ENCODE measurements at regions not wholly inside any gene's neighbourhood (a gene's known extent, or its start where the extent isn't known, plus 50 kb on each side); places are given as distances from the start of the nearest gene placed in this dataset.

DNA sequence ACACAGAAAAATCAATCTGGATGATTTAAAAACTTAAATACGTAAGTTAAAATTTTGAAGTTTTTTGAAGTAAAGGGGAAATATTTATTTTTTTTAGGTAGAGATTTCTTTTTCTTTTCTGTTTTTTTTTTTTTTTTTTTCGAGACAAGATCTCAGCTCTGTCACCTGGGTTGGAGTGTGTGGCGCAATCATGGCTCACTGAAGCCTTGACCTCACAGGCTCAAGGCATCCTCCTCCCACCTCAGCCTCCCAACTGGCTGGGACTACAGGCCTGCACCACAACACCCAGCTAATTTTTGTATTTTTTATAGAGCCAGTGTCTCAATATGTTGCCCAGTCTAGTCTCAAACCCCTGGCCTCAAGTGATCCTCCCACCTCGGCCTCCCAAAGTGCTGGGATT, 120.4 kb upstream of the CLDN10 start:
- peak; percentile 67 for TF ChIP-seq CEBPB (tag; IDR thresholded peaks at IDR 0.05)
- TF ChIP-seq, protein P1, sequence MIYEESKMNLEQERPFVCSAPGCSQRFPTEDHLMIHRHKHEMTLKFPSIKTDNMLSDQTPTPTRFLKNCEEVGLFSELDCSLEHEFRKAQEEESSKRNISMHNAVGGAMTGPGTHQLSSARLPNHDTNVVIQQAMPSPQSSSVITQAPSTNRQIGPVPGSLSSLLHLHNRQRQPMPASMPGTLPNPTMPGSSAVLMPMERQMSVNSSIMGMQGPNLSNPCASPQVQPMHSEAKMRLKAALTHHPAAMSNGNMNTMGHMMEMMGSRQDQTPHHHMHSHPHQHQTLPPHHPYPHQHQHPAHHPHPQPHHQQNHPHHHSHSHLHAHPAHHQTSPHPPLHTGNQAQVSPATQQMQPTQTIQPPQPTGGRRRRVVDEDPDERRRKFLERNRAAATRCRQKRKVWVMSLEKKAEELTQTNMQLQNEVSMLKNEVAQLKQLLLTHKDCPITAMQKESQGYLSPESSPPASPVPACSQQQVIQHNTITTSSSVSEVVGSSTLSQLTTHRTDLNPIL (CRISPR knock-in tag; IDR thresholded peaks at IDR 0.05) = no peak
- H3K4me1 ChIP-seq (replicated peaks in 1 of 2; ENCODE audit: control insufficient read depth in 2 of 2, insufficient read depth in 2 of 2, low read length in 2 of 2) = no peaks in the 10 kb centered on the region; a peak in 2 of 5 replicates
- no peaks in the 10 kb centered on the region for H3K27me3 ChIP-seq (ENCODE audit: control insufficient read depth in 2 of 2, insufficient read depth in 2 of 2, low read length in 2 of 2)
- H3K4me3 ChIP-seq = no peak overlapping the region
- ATAC-seq (no peak), DNase-seq (ENCODE audit: extremely low read depth in 1 of 4, low spot score in 3 of 4) (no peak), FAIRE-seq (no peak)
- no peaks in the 10 kb centered on the region for H4K20me1 ChIP-seq (replicated peaks; ENCODE audit: control insufficient read depth, insufficient read depth, low read length)
- no peak overlapping the region for H3K4me2 ChIP-seq (ENCODE audit: insufficient read depth, low read length)
- BruUV-seq (replicated peaks) = no TSS peak
- no peak overlapping the region for H3K27ac ChIP-seq (ENCODE audit: extremely low read depth, low read depth, low read length)
- no peaks in the 10 kb centered on the region for H3K9me3 ChIP-seq (replicated peaks; ENCODE audit: control insufficient read depth, insufficient read depth, low read depth, low read length)
- 50% methylated on average over 2 of the region's 4 CpGs for WGBS (ENCODE audit: insufficient coverage, low coverage, missing lambda C conversion rate)
- ChIA-PET CTCF (ENCODE audit: low intra/inter-chr PET ratio) (no interaction called here), POLR2A (interaction anchor here (1.4 kb wide), 1 partner anchor 12 kb away, joined by 3 read pairs; no protein-coding TSS in a partner anchor)
- in situ Hi-C loops (cut with MboI) (no loop called here), intact Hi-C loops (cut with micrococcal nuclease) (no loop called here)
- no peaks in the 10 kb centered on the region for H3K36me3 ChIP-seq (ENCODE audit: control insufficient read depth, insufficient read depth, low read length)
- no peak overlapping the region for H2AFZ ChIP-seq (ENCODE audit: low read depth, low read length)
- H3K9me1 ChIP-seq (ENCODE audit: control insufficient read depth, insufficient read depth, low read length) = no peaks in the 10 kb centered on the region
- H3K79me2 ChIP-seq (ENCODE audit: control insufficient read depth, insufficient read depth, low read length) = no peaks in the 10 kb centered on the region
- no peak overlapping the region for H3K9ac ChIP-seq (ENCODE audit: insufficient read depth in 1 of 2, low read depth in 2 of 2, low read length in 2 of 2)

DNA sequence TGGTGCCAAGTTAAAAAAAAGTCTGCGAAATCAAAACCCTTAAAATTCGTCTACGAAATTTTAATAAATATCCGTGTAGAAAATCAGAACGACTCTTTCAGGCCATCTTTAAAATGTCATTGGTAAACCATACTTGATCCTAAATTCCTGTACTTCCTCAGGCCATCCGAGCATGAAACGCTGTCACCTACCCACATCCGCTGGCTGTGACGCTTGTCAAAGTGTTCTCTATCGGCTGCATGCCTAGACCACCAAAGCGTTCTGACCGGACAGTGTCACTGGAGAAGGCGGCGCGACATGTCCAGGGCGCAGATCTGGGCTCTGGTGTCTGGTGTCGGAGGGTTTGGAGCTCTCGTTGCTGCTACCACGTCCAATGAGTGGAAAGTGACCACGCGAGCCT, 119.0 kb upstream of the CLDN10 start:
- ATAC-seq (no peak), FAIRE-seq (no peak), DNase-seq (ENCODE audit: extremely low read depth in 1 of 4, low spot score in 3 of 4) (no peak)
- BruUV-seq (replicated peaks) = no TSS peak
- POLR2A ChIA-PET = no interaction called here
- 49% methylated on average over 14 of the region's 21 CpGs for WGBS (ENCODE audit: insufficient coverage, low coverage, missing lambda C conversion rate)
- Histone ChIP-seq H3K27ac (ENCODE audit: extremely low read depth, low read depth, low read length) (no peak overlapping the region), H3K36me3 (ENCODE audit: control insufficient read depth, insufficient read depth, low read length) (no peaks in the 10 kb centered on the region), H3K79me2 (ENCODE audit: control insufficient read depth, insufficient read depth, low read length) (no peaks in the 10 kb centered on the region), H3K9ac (ENCODE audit: insufficient read depth in 1 of 2, low read depth in 2 of 2, low read length in 2 of 2) (no peak overlapping the region), H3K9me1 (ENCODE audit: control insufficient read depth, insufficient read depth, low read length) (no peaks in the 10 kb centered on the region), H2AFZ (ENCODE audit: low read depth, low read length) (no peak overlapping the region), H3K9me3 (replicated peaks; ENCODE audit: control insufficient read depth, insufficient read depth, low read depth, low read length) (no peaks in the 10 kb centered on the region), H3K27me3 (ENCODE audit: control insufficient read depth in 2 of 2, insufficient read depth in 2 of 2, low read length in 2 of 2) (no peaks in the 10 kb centered on the region), H3K4me3 (no peak overlapping the region), H3K4me2 (ENCODE audit: insufficient read depth, low read length) (no peak overlapping the region), H3K4me1 (replicated peaks in 1 of 2; ENCODE audit: control insufficient read depth in 2 of 2, insufficient read depth in 2 of 2, low read length in 2 of 2) (peaks cover 0 to 14% of the 10 kb centered on the region in 2 experiments; a peak in 4 of 5 replicates), H4K20me1 (replicated peaks; ENCODE audit: control insufficient read depth, insufficient read depth, low read length) (no peaks in the 10 kb centered on the region)
- CTCF ChIA-PET (ENCODE audit: low intra/inter-chr PET ratio) = no interaction called here
- intact Hi-C loops (cut with micrococcal nuclease) (no loop called here), in situ Hi-C loops (cut with MboI) (no loop called here)
- TF ChIP-seq ZNF583 (CRISPR knock-in tag; IDR thresholded peaks at IDR 0.05) = no peak
- TF ChIP-seq, protein P2, sequence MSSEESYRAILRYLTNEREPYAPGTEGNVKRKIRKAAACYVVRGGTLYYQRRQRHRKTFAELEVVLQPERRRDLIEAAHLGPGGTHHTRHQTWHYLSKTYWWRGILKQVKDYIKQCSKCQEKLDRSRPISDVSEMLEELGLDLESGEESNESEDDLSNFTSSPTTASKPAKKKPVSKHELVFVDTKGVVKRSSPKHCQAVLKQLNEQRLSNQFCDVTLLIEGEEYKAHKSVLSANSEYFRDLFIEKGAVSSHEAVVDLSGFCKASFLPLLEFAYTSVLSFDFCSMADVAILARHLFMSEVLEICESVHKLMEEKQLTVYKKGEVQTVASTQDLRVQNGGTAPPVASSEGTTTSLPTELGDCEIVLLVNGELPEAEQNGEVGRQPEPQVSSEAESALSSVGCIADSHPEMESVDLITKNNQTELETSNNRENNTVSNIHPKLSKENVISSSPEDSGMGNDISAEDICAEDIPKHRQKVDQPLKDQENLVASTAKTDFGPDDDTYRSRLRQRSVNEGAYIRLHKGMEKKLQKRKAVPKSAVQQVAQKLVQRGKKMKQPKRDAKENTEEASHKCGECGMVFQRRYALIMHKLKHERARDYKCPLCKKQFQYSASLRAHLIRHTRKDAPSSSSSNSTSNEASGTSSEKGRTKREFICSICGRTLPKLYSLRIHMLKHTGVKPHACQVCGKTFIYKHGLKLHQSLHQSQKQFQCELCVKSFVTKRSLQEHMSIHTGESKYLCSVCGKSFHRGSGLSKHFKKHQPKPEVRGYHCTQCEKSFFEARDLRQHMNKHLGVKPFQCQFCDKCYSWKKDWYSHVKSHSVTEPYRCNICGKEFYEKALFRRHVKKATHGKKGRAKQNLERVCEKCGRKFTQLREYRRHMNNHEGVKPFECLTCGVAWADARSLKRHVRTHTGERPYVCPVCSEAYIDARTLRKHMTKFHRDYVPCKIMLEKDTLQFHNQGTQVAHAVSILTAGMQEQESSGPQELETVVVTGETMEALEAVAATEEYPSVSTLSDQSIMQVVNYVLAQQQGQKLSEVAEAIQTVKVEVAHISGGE (CRISPR knock-in tag; IDR thresholded peaks at IDR 0.05) = no peak
- TF ChIP-seq, protein P3, sequence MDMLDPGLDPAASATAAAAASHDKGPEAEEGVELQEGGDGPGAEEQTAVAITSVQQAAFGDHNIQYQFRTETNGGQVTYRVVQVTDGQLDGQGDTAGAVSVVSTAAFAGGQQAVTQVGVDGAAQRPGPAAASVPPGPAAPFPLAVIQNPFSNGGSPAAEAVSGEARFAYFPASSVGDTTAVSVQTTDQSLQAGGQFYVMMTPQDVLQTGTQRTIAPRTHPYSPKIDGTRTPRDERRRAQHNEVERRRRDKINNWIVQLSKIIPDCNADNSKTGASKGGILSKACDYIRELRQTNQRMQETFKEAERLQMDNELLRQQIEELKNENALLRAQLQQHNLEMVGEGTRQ (CRISPR knock-in tag; IDR thresholded peaks at IDR 0.05) = no peak
- TF ChIP-seq SIX5 (IDR thresholded peaks at IDR 0.05; ENCODE audit: borderline replicate concordance in 1 of 2, insufficient read depth in 1 of 2, low read depth in 1 of 2, low read length in 2 of 2) = no peak
- no peak for TF ChIP-seq SMAD2 (IDR thresholded peaks at IDR 0.05; ENCODE audit: low read depth, low read length)
- no peak for TF ChIP-seq GTF2A2 (tag; IDR thresholded peaks at IDR 0.05)
- TF ChIP-seq RNF2 (IDR thresholded peaks at IDR 0.05) = no peak
- no peak for TF ChIP-seq MAFK (IDR thresholded peaks at IDR 0.05; ENCODE audit: low read length)
